ENCODE measurements at regions not wholly inside any gene's neighbourhood (a gene's known extent, or its start where the extent isn't known, plus 50 kb on each side); places are given as distances from the start of the nearest gene placed in this dataset.

GRCh38 chr18:44356566-44357157, 324.0 kb upstream of the SETBP1 start:
- no peak for TF ChIP-seq CTCF (IDR thresholded peaks at IDR 0.05)
- TF ChIP-seq POLR2A (IDR thresholded peaks at IDR 0.05): no peak
